CD4-positive, alpha-beta T cell treated with Interleukin-4 for 1 hour (primary cell): ENCODE measurements at regions not wholly inside any gene's neighbourhood (a gene's known extent, or its start where the extent isn't known, plus 50 kb on each side); places are given as distances from the start of the nearest gene placed in this dataset.

ENCODE experiments used
- DNase-seq, 2 donors: peaks; one replicate each; pipeline ENCODE4 v3.0.0-alpha.2; 2020 to 2022

GRCh38 chr11:92492372-92492771 is 267.8 kb downstream of the FAT3 start:
- DNase-seq: no peak

DNA sequence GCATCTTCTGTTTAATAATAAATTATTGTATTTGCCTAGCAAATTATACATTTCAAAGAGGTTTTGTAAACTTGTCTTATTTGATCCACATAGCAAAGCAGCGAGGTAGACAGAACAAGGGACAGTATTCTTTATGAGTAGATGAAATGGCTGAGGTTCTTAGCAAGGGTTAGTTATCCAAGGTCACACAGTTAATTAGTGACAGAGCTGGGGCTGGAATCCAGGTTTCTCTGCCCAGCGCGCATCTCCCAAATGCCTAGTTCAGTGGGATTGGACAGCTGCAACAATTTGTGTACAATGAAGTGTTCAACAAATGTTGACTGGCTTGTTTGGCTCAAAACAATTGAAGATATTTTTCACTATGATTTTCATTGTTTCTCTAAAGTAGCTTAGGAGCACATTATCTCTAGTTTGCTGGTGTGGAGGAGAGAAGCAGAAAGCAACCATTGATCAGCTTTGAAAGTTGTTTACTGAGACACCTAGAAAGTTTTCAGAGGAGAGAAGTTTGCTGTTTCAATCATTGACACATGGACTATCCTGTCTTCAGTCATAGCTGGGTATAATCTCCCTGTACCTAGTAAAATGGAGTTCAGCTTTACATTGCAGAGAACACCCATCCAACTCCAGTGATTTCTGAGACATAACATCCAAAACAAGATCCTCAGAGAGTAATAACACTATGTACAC is 270.6 kb downstream of the FAT3 start:
- no peak for DNase-seq

DNA sequence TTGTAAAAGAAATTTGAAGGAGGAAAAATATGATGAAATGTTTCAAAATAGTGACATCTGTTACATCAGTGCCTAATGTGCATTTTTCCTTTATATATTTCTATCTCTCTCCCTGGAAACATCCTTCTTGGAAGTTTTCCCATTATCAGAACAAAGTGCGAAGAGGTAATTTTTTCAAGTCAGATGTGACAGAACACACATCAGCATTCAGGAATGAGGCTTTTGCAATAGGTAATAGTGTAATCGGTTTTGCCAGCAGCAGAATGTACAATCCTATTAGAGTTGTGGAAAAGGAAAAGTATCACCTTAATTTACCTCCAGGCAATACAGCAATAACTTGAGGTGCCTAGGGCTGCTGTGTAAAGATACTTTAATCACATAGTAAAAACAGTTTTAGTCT is 275.8 kb downstream of the FAT3 start:
- DNase-seq: no peak

GRCh38 chr11:92501066-92501739 is 276.6 kb downstream of the FAT3 start:
- DNase-seq: no peak

- DNase-seq: no peak
Measured at GRCh38 chr11:92504004-92504403, 279.4 kb downstream of the FAT3 start.

DNA sequence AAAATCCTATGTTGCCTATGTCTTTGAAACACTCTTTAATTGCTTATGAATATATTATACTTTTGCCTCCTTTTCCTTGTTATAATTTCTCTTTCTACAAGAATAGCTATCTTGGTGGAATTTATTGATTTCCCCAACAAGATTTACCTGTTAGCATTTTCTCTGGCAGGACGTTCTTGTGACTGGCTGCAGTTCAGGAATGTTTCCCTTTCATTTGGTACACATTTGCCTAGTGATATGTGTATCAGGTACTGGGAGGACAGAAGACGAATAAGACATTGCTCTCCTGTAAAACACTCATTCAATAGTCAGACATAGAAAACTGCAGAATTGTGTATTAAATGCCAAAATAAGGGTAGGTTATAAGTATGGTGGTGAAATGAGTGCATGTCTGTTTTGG is 279.9 kb downstream of the FAT3 start:
- DNase-seq: no peak

- no peak for DNase-seq
Measured at GRCh38 chr11:92505689-92506088, 281.1 kb downstream of the FAT3 start.

DNA sequence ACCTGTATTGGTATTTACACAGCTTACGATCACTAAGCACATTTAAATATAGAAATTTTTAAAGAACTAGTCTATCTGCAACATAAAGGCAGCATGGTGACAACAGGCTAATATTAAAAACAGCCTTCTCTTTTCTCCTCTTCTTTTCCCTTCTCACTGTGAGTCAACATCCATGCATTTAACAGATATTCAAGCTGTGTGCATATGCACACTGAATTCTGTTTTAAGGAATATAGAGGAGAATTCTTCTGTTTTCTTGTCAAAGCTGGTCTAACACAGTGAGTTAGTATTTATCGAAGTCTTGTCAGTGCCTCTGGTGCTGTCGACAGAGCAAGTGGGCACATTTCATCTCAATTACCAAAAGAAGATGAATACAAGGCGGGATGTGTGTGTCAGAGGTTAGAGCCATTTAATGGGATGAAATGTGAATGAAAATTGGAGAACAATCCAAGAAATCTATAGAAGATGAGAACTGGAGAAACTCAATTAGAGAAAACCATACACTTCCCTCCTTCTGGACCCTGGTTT is 282.3 kb downstream of the FAT3 start:
- no peak for DNase-seq

DNA sequence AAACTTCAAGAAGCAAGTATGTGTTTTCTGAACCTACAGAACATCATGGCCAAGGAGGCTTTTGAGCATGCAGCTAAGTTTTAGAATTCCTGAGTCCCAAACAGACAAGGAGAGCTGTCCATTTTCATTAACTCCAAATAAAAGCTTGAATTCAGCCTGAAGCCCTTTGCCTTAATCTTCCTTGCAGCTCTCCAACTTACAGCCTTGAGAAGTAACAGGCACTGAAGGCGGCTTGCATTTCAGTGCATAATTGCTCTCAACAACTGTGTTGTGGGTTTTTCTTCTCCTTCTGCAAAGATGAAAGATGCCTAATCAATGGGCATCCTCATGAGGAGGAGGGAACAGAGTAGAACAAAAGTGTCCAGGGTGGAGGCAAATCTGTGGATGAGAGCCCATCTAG is 286.0 kb downstream of the FAT3 start:
- DNase-seq: no peak

GRCh38 chr11:92511522-92512203 is 287.0 kb downstream of the FAT3 start:
- no peak for DNase-seq

- no peak for DNase-seq
Measured at GRCh38 chr11:92512204-92512569, 287.6 kb downstream of the FAT3 start.

DNA sequence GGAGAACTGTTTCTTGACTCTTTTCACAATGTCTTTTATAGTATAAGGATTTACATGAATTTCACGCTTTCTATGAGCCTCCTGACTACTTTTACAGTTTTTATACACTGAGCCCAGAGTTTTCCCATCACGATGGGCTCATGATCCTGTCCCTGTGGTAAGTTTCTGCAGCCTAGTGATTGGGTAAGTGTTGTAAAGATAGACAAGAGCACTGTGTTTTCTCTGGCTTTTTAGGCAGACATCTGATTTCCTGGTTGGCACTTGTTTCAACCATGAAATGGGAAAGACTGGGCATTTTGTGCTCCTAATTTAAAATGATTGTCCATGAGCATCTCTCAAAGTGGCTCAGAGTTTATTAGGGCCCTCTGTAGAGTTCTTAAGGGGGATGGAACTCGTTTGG is 299.0 kb downstream of the FAT3 start:
- no peak for DNase-seq

- no peak for DNase-seq
Measured at GRCh38 chr11:92524542-92524941, 299.9 kb downstream of the FAT3 start.

- DNase-seq: no peak
Measured at GRCh38 chr11:92527467-92527866, 302.8 kb downstream of the FAT3 start.

- no peak for DNase-seq
Measured at GRCh38 chr11:92528001-92528400, 303.4 kb downstream of the FAT3 start.

DNA sequence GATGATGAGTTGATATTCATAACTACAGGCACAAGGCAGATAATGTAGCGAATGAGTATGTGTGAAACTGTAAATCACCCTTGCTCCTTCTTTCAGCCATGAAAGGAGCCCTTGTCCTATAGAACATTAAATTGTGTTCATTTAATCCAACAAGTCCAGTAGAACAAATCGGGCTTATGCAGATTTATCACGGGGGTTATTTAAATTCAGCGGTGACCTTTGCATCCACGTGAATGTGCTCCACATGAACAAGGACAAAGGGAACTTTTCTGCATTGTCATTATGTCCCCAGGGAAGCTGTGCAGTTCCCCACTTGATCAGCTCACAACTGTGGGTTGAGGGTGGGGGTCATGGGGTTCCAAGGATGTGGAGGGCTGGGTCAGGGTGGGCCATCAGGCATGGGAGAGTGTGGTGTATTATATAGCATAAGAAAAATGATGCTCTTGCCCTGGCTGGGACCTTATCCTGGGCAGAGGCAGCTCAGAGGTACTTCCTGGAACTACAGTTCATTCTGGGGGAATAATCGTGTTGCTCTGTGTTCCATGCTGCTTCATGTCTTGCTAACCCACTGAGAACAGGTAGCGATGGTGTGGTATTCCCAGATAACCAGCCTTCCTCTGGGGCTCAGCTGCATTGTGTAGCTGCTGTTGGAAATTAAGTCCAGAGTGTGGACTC is 306.6 kb downstream of the FAT3 start:
- no peak for DNase-seq

GRCh38 chr11:92533657-92534335 is 309.2 kb downstream of the FAT3 start:
- no peak for DNase-seq

DNA sequence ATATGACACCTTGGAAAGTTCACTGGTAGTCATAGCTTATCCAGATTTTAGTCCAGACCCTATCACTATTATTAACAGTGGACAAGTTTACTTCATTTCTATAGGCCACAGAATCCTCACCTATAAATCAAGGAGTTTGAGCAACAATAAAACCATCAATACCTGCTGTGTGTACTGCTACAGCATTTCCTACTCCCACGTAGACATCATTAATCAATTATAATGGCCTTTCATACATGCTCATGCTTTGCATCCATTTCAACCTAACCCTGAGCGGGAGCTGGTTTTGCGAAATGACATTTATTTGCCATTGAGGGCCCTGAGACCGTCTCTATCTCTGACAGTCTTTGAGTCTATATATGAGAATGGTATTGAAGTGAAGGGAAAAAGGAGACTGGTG is 312.3 kb downstream of the FAT3 start:
- DNase-seq: no peak

- no peak for DNase-seq
Measured at GRCh38 chr11:92540096-92540495, 315.5 kb downstream of the FAT3 start.

DNA sequence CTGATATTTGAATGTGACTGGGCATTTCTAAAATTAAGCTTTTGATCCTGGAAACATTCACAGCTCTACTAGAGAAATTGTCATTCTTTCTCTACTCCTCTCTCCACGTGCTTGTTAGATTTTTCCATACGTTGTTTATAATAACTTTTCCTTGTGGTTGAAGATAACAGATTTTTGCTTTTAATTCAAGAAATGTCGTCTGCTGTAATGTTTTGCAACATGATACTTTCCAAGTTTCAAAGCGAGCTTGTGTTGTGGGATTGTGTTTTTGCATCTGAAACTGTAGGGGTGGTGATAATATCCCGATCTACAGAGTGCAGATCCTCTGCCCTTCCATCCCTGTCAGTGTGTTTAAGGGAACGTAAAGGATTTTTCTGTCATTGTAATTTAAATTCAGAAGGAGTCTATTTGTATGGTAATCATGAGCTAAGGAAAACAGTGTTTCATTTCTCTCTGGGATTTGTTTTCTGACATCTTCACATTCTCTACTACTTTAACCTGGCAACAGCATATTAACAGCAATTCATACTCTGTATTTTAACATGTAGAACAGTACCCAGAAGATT is 321.4 kb downstream of the FAT3 start:
- no peak for DNase-seq

- DNase-seq: no peak
Measured at GRCh38 chr11:92546603-92547002, 322.0 kb downstream of the FAT3 start.

DNA sequence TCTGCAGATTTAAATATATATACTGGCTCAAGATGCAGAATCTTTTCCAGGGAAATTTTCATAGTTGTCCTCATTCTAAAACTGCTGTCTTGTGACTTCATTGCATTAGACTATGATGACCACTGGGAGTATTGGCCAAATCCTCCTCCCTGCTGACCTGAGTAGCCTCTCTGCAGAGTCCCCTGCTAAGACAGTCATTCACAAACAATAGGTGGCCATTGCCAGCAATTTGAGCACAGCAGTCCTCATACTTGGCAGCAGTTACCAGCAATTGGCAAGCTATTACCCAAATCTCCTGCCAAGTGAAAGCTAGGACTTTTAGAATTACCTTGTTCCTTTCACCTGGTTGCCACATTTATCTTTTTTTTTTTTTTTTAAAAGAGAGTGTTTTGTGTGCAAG is 325.8 kb downstream of the FAT3 start:
- no peak for DNase-seq

GRCh38 chr11:92550871-92551270 is 326.3 kb downstream of the FAT3 start:
- DNase-seq: no peak
